ENCODE measurements at regions not wholly inside any gene's neighbourhood (a gene's known extent, or its start where the extent isn't known, plus 50 kb on each side); places are given as distances from the start of the nearest gene placed in this dataset.

DNA sequence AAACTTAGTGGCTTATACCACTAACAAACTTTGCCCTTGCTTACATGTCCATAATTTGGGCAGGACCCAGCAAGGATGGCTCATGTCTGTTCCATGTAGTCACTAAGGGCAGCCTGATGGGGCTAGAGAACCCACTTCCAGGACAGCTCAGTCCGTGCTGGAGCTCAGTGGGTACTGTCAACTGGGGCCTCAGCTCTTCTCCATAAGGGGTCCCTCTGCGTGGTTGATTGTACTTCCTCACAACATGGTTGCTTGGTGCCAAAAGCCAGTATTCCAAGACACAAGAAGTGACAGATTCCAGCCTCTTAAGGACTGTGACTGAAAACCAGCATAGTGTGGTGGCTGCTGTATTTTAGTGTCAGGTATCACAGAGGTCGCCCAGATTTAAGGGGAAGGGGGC, 675.2 kb downstream of the TBC1D22A start:
- intact Hi-C loops (cut with micrococcal nuclease; ENCODE audit: unreplicated experiment), result no loop called here
- TF ChIP-seq, protein P1, sequence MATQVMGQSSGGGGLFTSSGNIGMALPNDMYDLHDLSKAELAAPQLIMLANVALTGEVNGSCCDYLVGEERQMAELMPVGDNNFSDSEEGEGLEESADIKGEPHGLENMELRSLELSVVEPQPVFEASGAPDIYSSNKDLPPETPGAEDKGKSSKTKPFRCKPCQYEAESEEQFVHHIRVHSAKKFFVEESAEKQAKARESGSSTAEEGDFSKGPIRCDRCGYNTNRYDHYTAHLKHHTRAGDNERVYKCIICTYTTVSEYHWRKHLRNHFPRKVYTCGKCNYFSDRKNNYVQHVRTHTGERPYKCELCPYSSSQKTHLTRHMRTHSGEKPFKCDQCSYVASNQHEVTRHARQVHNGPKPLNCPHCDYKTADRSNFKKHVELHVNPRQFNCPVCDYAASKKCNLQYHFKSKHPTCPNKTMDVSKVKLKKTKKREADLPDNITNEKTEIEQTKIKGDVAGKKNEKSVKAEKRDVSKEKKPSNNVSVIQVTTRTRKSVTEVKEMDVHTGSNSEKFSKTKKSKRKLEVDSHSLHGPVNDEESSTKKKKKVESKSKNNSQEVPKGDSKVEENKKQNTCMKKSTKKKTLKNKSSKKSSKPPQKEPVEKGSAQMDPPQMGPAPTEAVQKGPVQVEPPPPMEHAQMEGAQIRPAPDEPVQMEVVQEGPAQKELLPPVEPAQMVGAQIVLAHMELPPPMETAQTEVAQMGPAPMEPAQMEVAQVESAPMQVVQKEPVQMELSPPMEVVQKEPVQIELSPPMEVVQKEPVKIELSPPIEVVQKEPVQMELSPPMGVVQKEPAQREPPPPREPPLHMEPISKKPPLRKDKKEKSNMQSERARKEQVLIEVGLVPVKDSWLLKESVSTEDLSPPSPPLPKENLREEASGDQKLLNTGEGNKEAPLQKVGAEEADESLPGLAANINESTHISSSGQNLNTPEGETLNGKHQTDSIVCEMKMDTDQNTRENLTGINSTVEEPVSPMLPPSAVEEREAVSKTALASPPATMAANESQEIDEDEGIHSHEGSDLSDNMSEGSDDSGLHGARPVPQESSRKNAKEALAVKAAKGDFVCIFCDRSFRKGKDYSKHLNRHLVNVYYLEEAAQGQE (IDR thresholded peaks at IDR 0.05; ENCODE audit: insufficient read depth in 1 of 2, low read depth in 2 of 2, low read length in 1 of 2), result no peak
- TF ChIP-seq SIN3A (IDR thresholded peaks at IDR 0.05; ENCODE audit: borderline replicate concordance, insufficient read depth, low read depth, low read length), result no peak
- no peak for TF ChIP-seq CTCF (IDR thresholded peaks at IDR 0.05)
- no peak for TF ChIP-seq POLR2AphosphoS5 (IDR thresholded peaks at IDR 0.05; ENCODE audit: low read depth, low read length)
- TF ChIP-seq TCF7L2 (IDR thresholded peaks at IDR 0.05; ENCODE audit: low read depth, low read length), result no peak
- no peak for ATAC-seq

GRCh38 chr22:47437110-47437509, 674.7 kb downstream of the TBC1D22A start:
- BruUV-seq (replicated peaks), result no TSS peak
- intact Hi-C loops (cut with micrococcal nuclease; ENCODE audit: unreplicated experiment), result no loop called here
- no peak overlapping the region for H3K27ac ChIP-seq (ENCODE audit: low read length)
- in situ Hi-C loops (cut with HindIII; ENCODE audit: low pct_unique_long_range_greater_than_20kb, low sequenced_read_pairs), result no loop called here
- no peaks in the 10 kb centered on the region for H3K27me3 ChIP-seq (ENCODE audit: control insufficient read depth, insufficient read depth, low read length)
- DNase-seq (ENCODE audit: low read depth, low spot score) (no peak), ATAC-seq (no peak)
- H3K4me3 ChIP-seq (ENCODE audit: low read depth in 2 of 2, low read length in 2 of 2), result no peak overlapping the region
- H3K36me3 ChIP-seq (ENCODE audit: control insufficient read depth, insufficient read depth, low read length), result no peaks in the 10 kb centered on the region
- ChIA-PET POLR2A (no interaction called here), CTCF (no interaction called here)
- no peaks in the 10 kb centered on the region for H3K9me3 ChIP-seq (ENCODE audit: control insufficient read depth, insufficient read depth, low read depth, low read length)
- TF ChIP-seq CTCF (IDR thresholded peaks at IDR 0.05) (no peak), TCF7L2 (IDR thresholded peaks at IDR 0.05; ENCODE audit: low read depth, low read length) (no peak), SIN3A (IDR thresholded peaks at IDR 0.05; ENCODE audit: borderline replicate concordance, insufficient read depth, low read depth, low read length) (no peak), POLR2AphosphoS5 (IDR thresholded peaks at IDR 0.05; ENCODE audit: low read depth, low read length) (no peak)
- TF ChIP-seq, protein P1 (IDR thresholded peaks at IDR 0.05; ENCODE audit: insufficient read depth in 1 of 2, low read depth in 2 of 2, low read length in 1 of 2), result no peak
- no peaks in the 10 kb centered on the region for H3K4me1 ChIP-seq (ENCODE audit: control insufficient read depth, insufficient read depth, low read length)

More for the DNA sequence above, 675.2 kb downstream of the TBC1D22A start:
- ChIA-PET CTCF (no interaction called here), POLR2A (no interaction called here)
- H3K9me3 ChIP-seq (ENCODE audit: control insufficient read depth, insufficient read depth, low read depth, low read length), result no peaks in the 10 kb centered on the region
- in situ Hi-C loops (cut with HindIII; ENCODE audit: low pct_unique_long_range_greater_than_20kb, low sequenced_read_pairs), result no loop called here
- no TSS peak for BruUV-seq (replicated peaks)
- no peaks in the 10 kb centered on the region for H3K36me3 ChIP-seq (ENCODE audit: control insufficient read depth, insufficient read depth, low read length)
- H3K27ac ChIP-seq (ENCODE audit: low read length), result no peak overlapping the region
- no peak for DNase-seq (ENCODE audit: low read depth, low spot score)
- H3K4me1 ChIP-seq (ENCODE audit: control insufficient read depth, insufficient read depth, low read length), result no peaks in the 10 kb centered on the region
- H3K4me3 ChIP-seq (ENCODE audit: low read depth in 2 of 2, low read length in 2 of 2), result no peak overlapping the region
- H3K27me3 ChIP-seq (ENCODE audit: control insufficient read depth, insufficient read depth, low read length), result no peaks in the 10 kb centered on the region

All from Panc1 (cell line).